GM19452 (cell line): ENCODE measurements at regions not wholly inside any gene's neighbourhood (a gene's known extent, or its start where the extent isn't known, plus 50 kb on each side); places are given as distances from the start of the nearest gene placed in this dataset.

Source experiments
- ATAC-seq: cut with Tn5 transposase; IDR thresholded peaks from one replicate; pipeline ENCODE4 v1.9.1; 2021; ENCODE audit not compliant: unreplicated experiment

GRCh38 chr5:31137676-31138075 is 55.8 kb upstream of the CDH6 start:
- ATAC-seq = no peak

GRCh38 chr5:31135542-31135941 is 57.9 kb upstream of the CDH6 start:
- no peak for ATAC-seq

DNA sequence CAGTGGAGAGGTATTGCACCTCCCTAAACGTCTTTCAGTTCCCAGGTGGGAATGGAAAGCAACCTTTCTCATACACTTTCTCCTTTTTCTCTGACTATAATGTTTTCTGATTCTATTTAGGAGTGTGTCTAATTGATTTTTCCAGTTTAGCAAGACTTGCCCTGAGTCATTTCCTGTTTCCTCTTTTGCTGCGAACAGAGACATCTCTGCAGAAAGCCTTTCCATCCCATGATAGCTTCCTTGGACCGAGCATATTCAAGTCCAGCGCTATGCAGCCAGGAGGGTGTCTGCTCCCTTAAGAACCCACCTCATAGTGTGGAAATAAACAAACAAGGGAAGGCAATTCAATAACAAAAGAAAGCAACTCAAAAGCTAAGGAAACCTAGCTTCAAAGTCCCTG is 60.0 kb upstream of the CDH6 start:
- no peak for ATAC-seq

- ATAC-seq = no peak
Observed at GRCh38 chr5:31131381-31131891, 62.0 kb upstream of the CDH6 start.

GRCh38 chr5:31130676-31131075 is 62.8 kb upstream of the CDH6 start:
- no peak for ATAC-seq

- no peak for ATAC-seq
Observed at GRCh38 chr5:31124651-31125305, 68.7 kb upstream of the CDH6 start.

GRCh38 chr5:31124026-31124425 is 69.5 kb upstream of the CDH6 start:
- ATAC-seq = no peak

GRCh38 chr5:31122998-31123951 is 70.2 kb upstream of the CDH6 start:
- ATAC-seq = no peak

DNA sequence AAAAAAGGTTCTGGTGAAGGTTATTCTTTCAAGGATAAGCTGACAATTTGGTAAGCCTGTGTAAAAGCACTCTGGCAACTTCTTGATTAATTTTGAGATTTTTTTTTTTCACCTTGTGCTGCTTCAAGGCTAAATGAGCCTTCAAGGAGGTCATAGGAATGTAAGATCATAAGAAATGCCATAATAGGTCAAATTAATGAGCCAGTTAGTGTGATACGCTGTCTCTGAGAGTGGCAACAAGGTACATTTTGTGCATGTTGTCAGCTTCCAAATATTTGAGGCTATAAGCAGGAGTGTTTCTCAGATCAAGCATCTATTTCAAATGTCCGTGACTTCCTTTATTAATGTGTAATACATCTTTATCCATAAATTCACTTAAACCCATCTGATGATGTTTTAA is 72.3 kb upstream of the CDH6 start:
- no peak for ATAC-seq

GRCh38 chr5:31120642-31120948 is 72.9 kb upstream of the CDH6 start:
- ATAC-seq = no peak

- ATAC-seq = no peak
Observed at GRCh38 chr5:31119938-31120641, 73.4 kb upstream of the CDH6 start.

DNA sequence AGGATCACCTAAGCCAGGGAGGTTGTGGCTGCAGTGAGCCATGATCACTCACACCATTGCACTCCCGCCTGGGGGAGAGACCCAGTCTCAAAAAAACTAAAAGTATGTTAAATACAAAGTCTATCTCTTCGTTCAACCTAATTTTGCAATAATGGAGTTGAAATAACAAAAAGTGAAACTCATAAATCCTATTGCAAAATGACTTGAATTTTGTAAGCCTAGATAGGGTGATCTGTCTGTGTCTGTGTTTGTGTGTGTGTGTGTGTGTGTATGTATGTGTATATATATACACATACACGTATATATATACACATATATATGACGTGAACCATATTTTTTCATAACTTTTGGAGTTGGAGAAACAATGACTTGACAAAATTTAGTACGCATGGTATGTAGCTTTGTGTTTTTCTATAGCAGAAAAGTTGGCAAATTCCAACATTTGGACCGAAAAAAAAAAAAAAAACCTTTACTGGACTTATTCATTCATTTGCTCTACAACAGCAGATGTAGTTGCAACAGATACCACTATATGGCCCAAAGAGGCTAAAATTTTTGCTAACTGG is 76.9 kb upstream of the CDH6 start:
- ATAC-seq = no peak

DNA sequence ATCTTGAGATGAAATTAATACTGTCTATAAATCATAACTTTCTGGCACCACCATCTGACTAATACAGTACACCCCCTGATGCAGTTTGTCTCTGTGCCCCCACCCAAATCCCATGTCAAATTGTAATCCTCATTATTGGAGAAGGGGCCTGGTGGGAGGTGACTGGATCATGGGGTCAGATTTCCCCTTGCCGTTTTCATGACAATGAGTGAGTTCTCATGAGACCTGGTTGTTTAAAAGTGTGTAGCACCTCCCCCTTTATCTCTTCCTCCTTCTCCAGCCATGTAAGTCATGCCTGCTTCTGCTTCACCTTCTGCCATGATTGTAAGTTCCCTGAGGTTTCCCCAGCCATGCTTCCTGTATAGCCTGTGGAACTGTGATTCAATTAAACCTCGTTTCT is 78.7 kb upstream of the CDH6 start:
- ATAC-seq = no peak

- ATAC-seq = no peak
Observed at GRCh38 chr5:31113666-31114350, 79.7 kb upstream of the CDH6 start.

DNA sequence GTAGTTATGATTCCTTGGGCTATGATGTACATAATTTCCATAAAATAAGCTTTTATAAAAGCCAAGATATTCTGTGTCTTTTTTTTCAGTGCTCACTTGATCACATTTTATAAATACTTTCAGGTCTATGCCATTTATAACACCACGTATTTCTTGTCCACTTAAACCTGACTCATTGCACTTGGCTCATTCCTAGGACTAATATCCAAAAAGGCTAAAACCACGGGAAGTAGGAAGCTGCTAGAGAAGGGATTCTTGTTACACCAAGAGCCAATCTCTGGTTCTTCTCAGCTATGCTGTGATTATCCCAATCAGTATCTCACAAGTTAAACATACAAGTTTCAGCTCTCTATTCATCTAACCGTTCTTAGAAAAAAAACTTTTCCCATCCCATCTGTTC is 80.4 kb upstream of the CDH6 start:
- ATAC-seq = no peak

DNA sequence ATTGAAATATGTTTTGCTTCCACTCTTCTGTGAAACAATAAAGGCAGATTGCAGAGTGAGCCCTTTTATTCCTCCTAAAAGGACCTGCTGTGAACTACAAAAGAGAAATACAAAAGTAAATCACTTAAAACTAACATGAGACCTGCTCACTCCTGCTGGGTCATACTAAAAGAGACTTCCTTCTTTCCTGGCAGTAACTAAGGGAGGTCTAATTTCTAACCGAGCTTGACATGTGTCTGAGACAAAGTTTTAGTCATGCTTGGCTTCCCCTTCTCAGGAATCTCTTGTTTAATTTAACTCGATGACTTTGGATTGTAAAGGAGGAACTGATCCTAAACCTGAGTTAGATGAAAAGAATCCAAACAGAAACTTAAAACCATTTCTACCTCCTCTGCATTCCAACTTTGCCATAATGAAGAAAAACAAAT is 86.4 kb upstream of the CDH6 start:
- no peak for ATAC-seq

DNA sequence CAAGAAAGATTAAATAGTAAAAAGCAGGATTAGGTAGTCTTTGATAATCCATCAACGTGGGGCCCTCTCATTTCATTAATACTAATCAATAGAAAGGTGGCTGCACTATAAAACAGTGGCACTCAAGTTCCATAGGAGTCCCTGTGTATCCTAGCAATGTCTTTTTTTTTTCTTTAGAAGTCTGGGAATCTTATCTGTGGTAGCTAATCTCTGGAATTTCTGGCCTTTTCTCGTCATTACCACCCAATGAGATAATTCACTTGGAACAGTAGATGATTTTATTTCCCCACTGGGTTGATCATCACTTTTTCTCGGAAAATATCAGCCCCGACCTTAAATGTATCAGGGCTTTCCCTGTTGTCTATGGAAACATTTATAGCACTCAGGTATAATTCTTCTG is 86.8 kb upstream of the CDH6 start:
- ATAC-seq = no peak

DNA sequence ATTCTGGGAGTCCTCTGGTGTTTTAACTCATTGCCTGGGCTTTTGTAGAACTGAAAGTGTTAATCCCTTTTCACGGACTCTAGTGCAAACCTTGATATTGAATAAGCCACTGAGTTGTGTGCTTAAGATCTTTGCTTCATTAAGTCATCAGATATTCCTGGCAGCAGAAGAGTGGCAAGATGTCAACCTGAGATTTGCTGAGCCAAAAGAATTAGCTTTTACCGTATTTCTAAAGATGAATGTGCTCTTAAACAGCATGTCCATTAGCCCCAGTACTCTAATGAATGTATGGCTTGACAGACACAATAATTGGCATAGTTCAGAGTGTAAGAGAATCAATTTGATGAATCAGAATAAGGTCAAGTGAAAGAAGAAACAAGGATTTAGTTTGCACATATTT is 87.2 kb upstream of the CDH6 start:
- no peak for ATAC-seq

GRCh38 chr5:31104775-31105174 is 88.7 kb upstream of the CDH6 start:
- no peak for ATAC-seq

GRCh38 chr5:31100781-31101310 is 92.6 kb upstream of the CDH6 start:
- no peak for ATAC-seq
